ENCODE measurements at regions not wholly inside any gene's neighbourhood (a gene's known extent, or its start where the extent isn't known, plus 50 kb on each side); places are given as distances from the start of the nearest gene placed in this dataset.

GRCh38 chr2:156083763-156084493 is 248.6 kb downstream of the NR4A2 start:
- DNase-seq: no peak

GRCh38 chr2:156079845-156080244 is 252.7 kb downstream of the NR4A2 start:
- no peak for DNase-seq

- no peak for DNase-seq
These were observed 255.3 kb downstream of the NR4A2 start for GRCh38 chr2:156077041-156077742.

- DNase-seq: no peak
These were observed 266.6 kb downstream of the NR4A2 start for GRCh38 chr2:156065912-156066311.

- no peak for DNase-seq
These were observed 268.0 kb downstream of the NR4A2 start for GRCh38 chr2:156064540-156064939.

GRCh38 chr2:156057647-156058046 is 274.9 kb downstream of the NR4A2 start:
- no peak for DNase-seq

GRCh38 chr2:156054983-156055382 is 277.5 kb downstream of the NR4A2 start:
- DNase-seq: no peak

- DNase-seq: no peak
These were observed 285.6 kb downstream of the NR4A2 start for GRCh38 chr2:156046900-156047299.

GRCh38 chr2:156042895-156043294 is 289.6 kb downstream of the NR4A2 start:
- DNase-seq: no peak

- DNase-seq: no peak
These were observed 294.5 kb downstream of the NR4A2 start for GRCh38 chr2:156038021-156038420.

GRCh38 chr2:156037482-156037881 is 295.0 kb downstream of the NR4A2 start:
- no peak for DNase-seq

GRCh38 chr2:156031121-156031520 is 301.4 kb downstream of the NR4A2 start:
- no peak for DNase-seq

- no peak for DNase-seq
These were observed 309.2 kb downstream of the NR4A2 start for GRCh38 chr2:156023229-156023869.

- no peak for DNase-seq
These were observed 311.1 kb downstream of the NR4A2 start for GRCh38 chr2:156021146-156022040.

- DNase-seq: no peak
These were observed 313.2 kb downstream of the NR4A2 start for GRCh38 chr2:156019341-156019740.

GRCh38 chr2:156017341-156017885 is 315.1 kb downstream of the NR4A2 start:
- no peak for DNase-seq

GRCh38 chr2:156009293-156009692 is 323.2 kb downstream of the NR4A2 start:
- DNase-seq: no peak

- no peak for DNase-seq
These were observed 325.6 kb downstream of the NR4A2 start for GRCh38 chr2:156006721-156007618.

- DNase-seq: no peak
These were observed 326.4 kb downstream of the NR4A2 start for GRCh38 chr2:156005999-156006712.

- DNase-seq: no peak
These were observed 327.0 kb downstream of the NR4A2 start for GRCh38 chr2:156005531-156005930.

- no peak for DNase-seq
These were observed 328.1 kb downstream of the NR4A2 start for GRCh38 chr2:156004459-156004858.
